ENCODE measurements at regions not wholly inside any gene's neighbourhood (a gene's known extent, or its start where the extent isn't known, plus 50 kb on each side); places are given as distances from the start of the nearest gene placed in this dataset.
"Not testable (repeated sequence)": the region's sequence is repeated elsewhere in the genome, so short reads cannot be mapped to it uniquely, and the experiment has no call there.

GRCh38 chr16:29258946-29259634 is 147.4 kb downstream of the NPIPB11 start:
- DNase-seq (ENCODE audit: low read depth) = not testable (repeated sequence)

DNA sequence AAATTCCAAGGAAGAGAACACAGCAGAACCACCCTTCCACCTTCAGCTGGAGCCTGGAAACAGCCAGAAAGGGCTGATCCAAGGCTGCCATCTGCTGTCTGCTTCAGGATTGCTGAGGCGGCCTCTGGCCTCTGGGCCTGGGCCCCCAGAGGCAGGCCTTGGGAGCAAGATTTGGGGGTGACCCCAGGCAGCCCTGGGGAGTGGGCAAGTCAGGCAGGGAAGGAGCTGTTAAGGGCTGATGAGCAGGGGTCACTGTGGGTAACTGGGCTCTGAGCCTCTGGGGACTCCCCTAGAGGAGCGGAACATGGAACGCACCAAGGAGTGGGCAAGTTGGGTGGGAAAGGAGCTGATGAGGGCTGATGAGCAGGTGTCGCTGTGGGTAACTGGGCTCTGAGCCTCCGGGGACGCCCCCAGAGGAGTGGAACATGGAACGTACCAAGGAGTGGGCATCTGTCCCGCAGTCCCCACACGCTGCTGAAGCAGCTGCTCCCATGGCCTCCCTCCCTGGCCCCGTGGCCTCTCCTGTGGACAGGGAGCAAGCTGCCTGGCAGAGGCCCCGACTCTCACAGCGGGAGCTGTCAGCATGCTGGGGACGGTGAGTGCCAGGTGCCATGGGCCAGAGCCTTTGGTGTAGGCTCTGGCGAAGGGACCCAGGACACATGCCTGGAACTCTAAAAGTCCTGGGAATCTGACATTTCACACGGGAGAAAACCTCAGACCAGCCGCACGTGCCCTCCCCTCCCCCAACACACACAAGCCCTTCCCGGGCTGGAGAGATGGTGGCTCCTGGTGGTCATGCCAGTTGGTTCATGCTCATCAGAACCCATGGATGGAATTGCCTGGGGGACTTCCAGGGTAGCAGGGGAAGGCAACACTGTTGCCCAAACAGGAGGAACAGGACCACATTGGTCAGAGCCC is 148.8 kb downstream of the NPIPB11 start:
- DNase-seq (ENCODE audit: low read depth) = not testable (repeated sequence)

- no peak for DNase-seq (ENCODE audit: low read depth)
Observed at GRCh38 chr16:29256501-29256981, 150.0 kb downstream of the NPIPB11 start.

DNA sequence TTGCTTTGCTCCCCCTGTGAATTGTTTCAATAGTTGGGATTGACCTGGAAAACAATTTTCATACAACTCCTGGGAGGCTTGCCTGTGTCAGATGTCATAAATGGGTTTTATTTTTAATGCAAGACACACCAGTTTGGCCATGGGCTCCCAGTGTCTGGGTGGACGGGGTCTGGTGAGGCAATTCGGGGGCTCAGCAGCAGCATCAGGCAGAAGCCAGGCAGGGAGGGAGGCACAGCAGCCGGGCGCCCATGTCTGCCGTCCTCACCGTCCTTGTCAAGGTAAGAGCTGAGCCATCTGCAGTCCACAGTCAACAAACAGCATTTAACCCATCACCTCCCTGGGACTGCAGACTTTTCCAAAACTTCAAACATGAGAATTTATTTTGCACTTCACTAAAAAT is 150.6 kb downstream of the NPIPB11 start:
- DNase-seq (ENCODE audit: low read depth) = not testable (repeated sequence)

DNA sequence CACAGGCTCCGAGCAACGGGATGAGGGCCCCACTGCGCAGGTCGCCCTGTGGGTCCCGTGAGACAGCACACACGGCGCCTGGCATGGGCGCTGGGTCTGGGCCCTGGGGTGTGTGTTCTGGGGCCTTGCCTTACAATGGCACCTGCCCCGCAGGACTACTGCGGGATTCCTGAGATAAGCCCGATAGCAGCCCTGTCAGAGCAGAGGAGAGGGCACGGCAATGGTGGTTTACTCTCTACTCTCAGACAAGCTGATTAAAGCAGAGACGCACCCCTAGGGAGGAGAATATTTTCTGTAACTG is 151.1 kb downstream of the NPIPB11 start:
- not testable (repeated sequence) for DNase-seq (ENCODE audit: low read depth)

DNA sequence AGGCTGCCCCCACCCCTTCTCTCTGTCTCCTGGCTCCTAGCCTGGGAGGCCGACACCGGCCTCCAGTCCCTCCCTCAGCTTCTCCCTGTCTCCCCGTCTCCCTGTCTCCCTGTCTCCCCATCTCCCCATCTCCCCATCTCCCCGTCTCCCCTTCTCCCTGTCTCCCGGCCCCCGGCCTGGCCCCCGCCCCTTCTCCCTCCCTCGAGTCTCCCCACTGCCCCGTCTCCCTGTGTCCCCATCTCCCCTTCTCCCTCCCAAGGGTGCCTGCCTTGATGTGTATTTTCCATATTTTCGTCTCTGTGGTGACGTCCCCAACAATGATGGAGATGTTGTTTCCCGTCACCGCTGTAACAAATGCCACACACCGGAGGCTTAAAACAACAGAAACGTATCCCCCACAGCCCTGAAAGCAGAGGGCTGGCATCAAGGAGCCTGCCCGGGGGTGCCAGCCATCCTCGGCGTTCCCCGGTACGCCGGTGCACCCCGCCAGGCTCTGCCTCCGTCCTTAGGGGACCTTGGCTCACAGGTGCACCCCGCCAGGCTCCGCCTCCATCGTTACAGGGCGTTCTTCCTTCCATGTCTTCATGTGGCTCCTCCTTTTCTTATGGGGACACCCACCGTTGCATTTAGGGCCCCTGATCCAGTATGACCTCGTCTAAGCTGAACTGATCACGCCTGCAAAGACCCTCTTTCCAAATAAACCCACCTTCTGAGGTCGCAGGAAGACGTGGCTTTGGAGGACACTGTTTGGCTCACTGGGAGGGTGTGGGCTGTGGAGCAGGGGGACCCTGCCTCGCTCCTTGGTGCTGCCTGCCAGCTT is 151.6 kb downstream of the NPIPB11 start:
- DNase-seq (ENCODE audit: low read depth) = no peak

GRCh38 chr16:29253716-29254590 is 152.6 kb downstream of the NPIPB11 start:
- not testable (repeated sequence) for DNase-seq (ENCODE audit: low read depth)

DNA sequence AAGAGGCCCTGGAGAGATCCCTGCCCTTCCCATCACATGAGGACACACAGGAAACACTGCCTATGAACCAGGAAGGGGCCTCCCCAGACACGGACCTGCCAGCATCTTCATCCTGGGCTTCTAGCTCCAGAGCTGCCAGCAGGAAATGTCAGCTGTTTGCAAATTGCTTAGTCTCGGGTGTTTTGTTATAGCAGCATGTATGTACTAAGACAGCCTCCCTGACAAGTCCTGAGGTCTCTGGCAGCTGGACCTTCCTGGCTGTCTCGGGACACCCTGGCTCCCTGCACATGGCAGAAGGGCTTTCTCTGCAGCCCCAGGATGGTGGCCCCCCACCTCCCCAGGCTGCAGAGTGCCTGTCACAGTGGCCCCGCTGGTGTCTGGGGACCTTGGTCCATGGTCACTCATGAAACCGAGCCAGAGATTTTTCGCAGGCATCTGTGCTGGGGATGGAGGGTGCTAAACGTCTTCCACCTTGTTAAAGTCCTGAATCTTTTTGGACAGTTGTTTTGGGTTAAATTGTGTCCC is 153.4 kb downstream of the NPIPB11 start:
- not testable (repeated sequence) for DNase-seq (ENCODE audit: low read depth)

DNA sequence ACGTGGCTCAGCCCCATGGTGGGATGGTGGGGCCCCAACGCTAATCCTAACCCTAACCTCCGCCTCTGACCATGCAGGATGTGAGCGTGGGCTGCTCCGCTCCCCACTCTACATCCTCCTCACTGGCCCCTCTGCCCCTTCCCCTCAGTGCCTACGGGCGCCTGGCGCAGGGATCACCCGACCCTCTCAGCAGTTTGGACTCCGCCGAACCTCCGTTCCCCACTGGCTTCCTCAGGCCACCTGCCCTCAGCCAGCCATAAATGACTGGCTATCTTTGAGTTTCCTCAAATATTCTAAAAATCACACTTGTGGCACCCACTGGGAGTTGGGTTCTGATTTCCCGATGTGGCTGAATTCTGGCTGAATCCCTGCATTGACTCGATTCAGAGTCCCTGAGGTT is 154.2 kb downstream of the NPIPB11 start:
- not testable (repeated sequence) for DNase-seq (ENCODE audit: low read depth)

GRCh38 chr16:29251571-29252011 is 154.9 kb downstream of the NPIPB11 start:
- not testable (repeated sequence) for DNase-seq (ENCODE audit: low read depth)

DNA sequence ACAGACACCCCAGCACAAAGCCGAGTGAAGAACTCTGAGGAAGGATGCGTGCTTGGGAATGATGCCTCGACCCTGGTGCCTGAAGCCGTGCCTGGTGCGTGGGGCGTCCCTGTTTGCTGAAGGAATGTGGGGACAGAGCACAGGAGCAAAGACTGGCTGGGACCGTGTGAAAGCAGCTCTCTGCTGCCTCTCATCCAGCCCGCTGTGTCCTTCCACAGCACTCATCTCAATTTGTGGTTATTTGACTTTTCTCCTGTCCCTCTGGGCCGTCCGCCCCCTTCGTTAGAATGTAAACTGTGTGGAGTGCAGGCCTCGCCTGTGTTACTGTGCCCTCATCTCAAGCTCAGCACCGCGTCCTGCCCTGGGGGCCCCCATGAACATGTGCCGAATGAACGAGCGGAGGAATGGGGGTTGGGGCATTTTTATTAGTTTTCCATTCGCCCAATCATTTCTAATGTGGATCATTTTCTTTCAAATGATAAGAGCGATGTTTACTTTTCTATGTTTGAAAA is 155.5 kb downstream of the NPIPB11 start:
- not testable (repeated sequence) for DNase-seq (ENCODE audit: low read depth)

DNA sequence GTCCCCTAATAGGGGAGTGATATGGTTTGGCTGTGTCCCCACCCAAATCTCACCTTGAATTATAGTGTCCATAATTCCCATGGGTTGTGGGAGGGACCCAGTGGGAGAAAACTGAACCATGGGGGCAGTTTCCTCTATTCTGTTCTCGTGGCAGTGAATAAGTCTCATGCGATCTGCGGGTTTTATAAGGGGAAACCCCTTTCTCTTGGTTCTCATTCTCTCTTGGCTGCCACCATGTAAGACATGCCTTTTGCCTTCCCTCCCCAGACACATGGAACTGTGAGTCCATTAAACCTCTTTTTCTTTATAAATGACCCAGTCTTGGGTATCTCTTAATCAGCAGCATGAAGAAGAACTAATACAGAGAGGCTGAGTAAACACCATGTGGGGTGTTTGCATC is 156.0 kb downstream of the NPIPB11 start:
- DNase-seq (ENCODE audit: low read depth) = not testable (repeated sequence)

GRCh38 chr16:29248940-29249318 is 157.6 kb downstream of the NPIPB11 start:
- DNase-seq (ENCODE audit: low read depth) = not testable (repeated sequence)

DNA sequence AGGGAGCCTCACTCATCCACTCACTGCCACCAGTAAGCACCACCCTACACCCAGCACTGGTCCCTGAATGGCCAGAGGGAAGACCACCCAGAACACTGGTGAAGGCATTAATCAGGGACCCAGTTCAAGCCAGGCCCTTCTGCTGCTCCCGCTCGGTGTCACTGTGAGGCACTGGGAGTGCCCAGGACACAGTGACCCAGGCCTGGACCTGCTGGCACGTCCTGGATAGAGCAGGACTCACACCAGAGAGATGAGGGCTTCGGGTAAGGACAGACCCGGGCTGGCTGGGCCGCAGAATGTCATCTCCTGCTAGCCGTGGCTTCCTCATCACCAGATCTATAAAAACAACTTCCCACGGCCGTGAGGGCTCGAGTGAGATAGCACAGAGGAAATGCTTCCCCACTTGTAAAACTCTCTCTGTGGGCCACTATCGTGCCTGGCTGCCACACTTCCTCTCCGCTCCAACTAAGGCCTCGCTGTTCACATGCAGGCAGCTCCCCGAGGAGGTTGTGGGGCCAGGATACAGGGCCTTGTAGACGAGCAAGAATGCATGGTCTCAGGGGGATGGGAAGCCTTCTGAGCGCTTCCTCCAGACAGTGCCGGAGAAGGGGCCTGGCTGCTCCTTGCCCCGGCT is 158.1 kb downstream of the NPIPB11 start:
- not testable (repeated sequence) for DNase-seq (ENCODE audit: low read depth)

DNA sequence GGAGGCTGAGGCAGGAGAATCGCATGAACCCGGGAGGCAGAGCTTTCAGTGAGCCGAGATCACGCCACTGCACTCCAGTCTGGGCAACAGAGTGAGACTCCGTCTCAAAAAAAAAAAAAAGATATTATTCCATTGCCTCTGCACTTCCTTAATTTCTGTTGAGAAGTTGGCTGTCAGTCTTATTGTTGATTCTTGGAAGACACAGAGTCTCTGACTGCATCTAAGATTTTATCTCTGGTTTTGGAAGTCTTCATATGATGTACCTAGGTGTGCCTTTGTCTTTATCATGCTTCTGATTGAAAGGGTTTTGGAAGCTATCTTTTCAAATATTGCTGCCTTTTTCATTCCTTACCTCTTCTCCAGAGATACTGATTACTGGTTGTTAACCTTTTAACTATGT is 160.4 kb downstream of the NPIPB11 start:
- not testable (repeated sequence) for DNase-seq (ENCODE audit: low read depth)

GRCh38 chr16:29237971-29238370 is 168.5 kb downstream of the NPIPB11 start:
- no peak for DNase-seq (ENCODE audit: low read depth)

- DNase-seq (ENCODE audit: low read depth) = not testable (repeated sequence)
Observed at GRCh38 chr16:29237495-29237894, 169.0 kb downstream of the NPIPB11 start.

- not testable (repeated sequence) for DNase-seq (ENCODE audit: low read depth)
Observed at GRCh38 chr16:29237023-29237422, 169.5 kb downstream of the NPIPB11 start.

- DNase-seq (ENCODE audit: low read depth) = not testable (repeated sequence)
Observed at GRCh38 chr16:29235836-29236370, 170.6 kb downstream of the NPIPB11 start.

Measured in activated T-cell treated with anti-CD3 and anti-CD28 coated beads for 24 hours (primary cell).